Aorta (tissue), 5 donors: ENCODE measurements at regions not wholly inside any gene's neighbourhood (a gene's known extent, or its start where the extent isn't known, plus 50 kb on each side); places are given as distances from the start of the nearest gene placed in this dataset.

Source experiments
- ATAC-seq: fragments of 200-7000 bp; cut with Tn5 transposase; one replicate; pipeline ENCODE4 v1.9.1; 2022; ENCODE audit warnings: moderate library complexity; ENCODE audit not compliant: low FRiP score
- DNase-seq, 2 donors: peaks; one replicate each; pipeline ENCODE4 v3.0.0-alpha.2; 2020
- H3K27ac ChIP-seq, 2 donors: one replicate each; pipeline ENCODE4 v1.5.1; 2013; ENCODE audit warnings: low read length in 2 of 2, mild to moderate bottlenecking in 2 of 2, moderate library complexity in 2 of 2, control low read depth in 1 of 2, inconsistent platforms in 1 of 2, low read depth in 1 of 2
- H3K27me3 ChIP-seq, 2 donors: one replicate each; pipeline ENCODE4 v1.6.1; 2013; ENCODE audit warnings: control low read depth in 1 of 2, low read length in 1 of 2, mild to moderate bottlenecking in 1 of 2, moderate library complexity in 1 of 2; ENCODE audit not compliant: insufficient read depth in 2 of 2, control insufficient read depth in 1 of 2
- H3K36me3 ChIP-seq, 2 donors: one replicate each; pipeline ENCODE4 v1.6.1; 2013; ENCODE audit warnings: control low read depth in 1 of 2, low read length in 1 of 2, mild to moderate bottlenecking in 1 of 2; ENCODE audit not compliant: insufficient read depth in 2 of 2, control insufficient read depth in 1 of 2
- H3K4me1 ChIP-seq, 2 donors: one replicate each; pipeline ENCODE4 v1.6.1; 2013; ENCODE audit warnings: low read length in 2 of 2, control low read depth in 1 of 2, mild to moderate bottlenecking in 1 of 2, moderate library complexity in 1 of 2; ENCODE audit not compliant: insufficient read depth in 2 of 2, control insufficient read depth in 1 of 2
- H3K4me3 ChIP-seq, 2 donors: one replicate each; pipeline ENCODE4 v1.5.1; 2013; ENCODE audit warnings: low read length in 2 of 2, control low read depth in 1 of 2, mild to moderate bottlenecking in 1 of 2
- H3K9me3 ChIP-seq: one replicate; pipeline ENCODE4 v1.6.1; 2013; ENCODE audit warnings: mild to moderate bottlenecking, low read length; ENCODE audit not compliant: control insufficient read depth
- WGBS, 2 donors: extraction: QIAGEN DNeasy Blood & Tissue Kit; methylation state at CpG; one replicate each; pipeline ENCODE4 v1.1.7; 2013; 5-methylcytosine and 5-hydroxymethylcytosine counted together
- intact Hi-C, 2 donors: fragments of 100-400 bp; cut with DNase I; formaldehyde crosslinking; loops; one replicate each; pipeline versions ENCODE4 v1.14.2 to v1.15.0; 2022
- donor health status: healthy with polysubstance abuse.
- donor health status: Bipolar disorder and iron deficiency.
- donor health status: DM: no; HTN: no; CAD: no.
- donor health status: DM: no; HTN: no; CAD: no.
- donor health status: DM: yes; HTN: yes; CAD: no.

GRCh38 chr20:23162887-23163286, 76.8 kb upstream of the CD93 start:
- Histone ChIP-seq H3K9me3 (no peaks in the 10 kb centered on the region), H3K27ac (no peak overlapping the region), H3K4me3 (no peak overlapping the region), H3K27me3 (no peaks in the 10 kb centered on the region), H3K36me3 (no peaks in the 10 kb centered on the region), H3K4me1 (peaks cover 2 to 5% of the 10 kb centered on the region in 2 donors)
- no peak for DNase-seq
- intact Hi-C loops = no loop called here
- 88 to 94% methylated on average over 5 of the region's 5 CpGs for WGBS, 2 donors
- ATAC-seq = no peak

GRCh38 chr20:23161968-23162696, 76.0 kb upstream of the CD93 start:
- Histone ChIP-seq H3K36me3 (no peaks in the 10 kb centered on the region), H3K4me3 (no peak overlapping the region), H3K27ac (peak overlapping the region in 1 of 2 donors; percentile 14), H3K4me1 (peaks cover 2 to 5% of the 10 kb centered on the region in 2 donors), H3K27me3 (no peaks in the 10 kb centered on the region), H3K9me3 (no peaks in the 10 kb centered on the region)
- WGBS, 2 donors = 72 to 81% methylated on average over 12 of the region's 12 CpGs
- ATAC-seq = peak; percentile 40
- DNase-seq = peak; percentile 84 to 88
- intact Hi-C loops = no loop called here

GRCh38 chr20:23161244-23161891, 75.2 kb upstream of the CD93 start:
- no peaks in the 10 kb centered on the region for H3K36me3 ChIP-seq
- no peak overlapping the region for H3K27ac ChIP-seq
- intact Hi-C loops = no loop called here
- H3K9me3 ChIP-seq = no peaks in the 10 kb centered on the region
- no peak for DNase-seq
- H3K4me1 ChIP-seq = peaks cover 5 to 6% of the 10 kb centered on the region in 2 donors
- H3K27me3 ChIP-seq = no peaks in the 10 kb centered on the region
- H3K4me3 ChIP-seq = no peak overlapping the region
- ATAC-seq = no peak
- 68% methylated on average over 18 of the region's 18 CpGs for WGBS, 2 donors

- peaks cover 5 to 6% of the 10 kb centered on the region in 2 donors for H3K4me1 ChIP-seq
- H3K27ac ChIP-seq = peak overlapping the region; percentile 58 to 59
- no peak for ATAC-seq
Measured at GRCh38 chr20:23160536-23161243, 74.6 kb upstream of the CD93 start.

GRCh38 chr20:23159947-23160318, 73.8 kb upstream of the CD93 start:
- Histone ChIP-seq H3K9me3 (no peaks in the 10 kb centered on the region), H3K4me3 (no peak overlapping the region), H3K4me1 (peaks cover 5 to 6% of the 10 kb centered on the region in 2 donors), H3K27me3 (no peaks in the 10 kb centered on the region), H3K27ac (peak overlapping the region in 1 of 2 donors; percentile 13), H3K36me3 (no peaks in the 10 kb centered on the region)
- no peak for ATAC-seq
- DNase-seq = no peak
- WGBS, 2 donors = 46 to 49% methylated on average over 4 of the region's 4 CpGs
- intact Hi-C loops = loop anchor here in 1 of 2 donors (10.0 kb wide), 1 partner anchor 195 kb away; the partner anchor contains the start of gene NXT1

More at GRCh38 chr20:23160536-23161243, 74.6 kb upstream of the CD93 start:
- no peak overlapping the region for H3K4me3 ChIP-seq
- H3K36me3 ChIP-seq = no peaks in the 10 kb centered on the region
- no peaks in the 10 kb centered on the region for H3K9me3 ChIP-seq
- no peak for DNase-seq
- intact Hi-C loops = no loop called here
- H3K27me3 ChIP-seq = no peaks in the 10 kb centered on the region
- 47 to 48% methylated on average over 5 to 6 of the region's 6 CpGs for WGBS, 2 donors

GRCh38 chr20:23159256-23159946, 73.3 kb upstream of the CD93 start:
- H3K36me3 ChIP-seq = no peaks in the 10 kb centered on the region
- H3K4me3 ChIP-seq = no peak overlapping the region
- H3K27me3 ChIP-seq = no peaks in the 10 kb centered on the region
- peak overlapping the region in 1 of 2 donors; percentile 52 for H3K27ac ChIP-seq
- H3K4me1 ChIP-seq = peaks cover 5 to 6% of the 10 kb centered on the region in 2 donors
- DNase-seq (no peak), ATAC-seq (no peak)
- intact Hi-C loops = loop anchor here in 1 of 2 donors (10.0 kb wide), 1 partner anchor 195 kb away; the partner anchor contains the start of gene NXT1
- H3K9me3 ChIP-seq = no peaks in the 10 kb centered on the region
- whole genome bisulfite sequencing, 2 donors = 84 to 85% methylated on average over 3 of the region's 3 CpGs

GRCh38 chr20:23157734-23158133, 71.6 kb upstream of the CD93 start:
- Histone ChIP-seq H3K27ac (no peak overlapping the region), H3K4me3 (no peak overlapping the region), H3K36me3 (no peaks in the 10 kb centered on the region), H3K9me3 (no peaks in the 10 kb centered on the region), H3K27me3 (no peaks in the 10 kb centered on the region), H3K4me1 (peaks cover 5 to 8% of the 10 kb centered on the region in 2 donors)
- ATAC-seq (no peak), DNase-seq (no peak)
- intact Hi-C loops = loop anchor here in 1 of 2 donors (10.0 kb wide), 1 partner anchor 197 kb away; the partner anchor contains the start of gene NXT1
- 89 to 90% methylated on average over 15 of the region's 15 CpGs for WGBS, 2 donors

- Histone ChIP-seq H3K4me3 (no peak overlapping the region), H3K36me3 (no peaks in the 10 kb centered on the region), H3K27me3 (no peaks in the 10 kb centered on the region), H3K4me1 (peaks cover 5 to 8% of the 10 kb centered on the region in 2 donors), H3K27ac (peak overlapping the region; percentile 84 to 99), H3K9me3 (no peaks in the 10 kb centered on the region)
- no peak for DNase-seq
- peak; percentile 54 for ATAC-seq
- WGBS, 2 donors = 19 to 23% methylated on average over 5 of the region's 5 CpGs
- intact Hi-C loops = loop anchor here in 1 of 2 donors (10.0 kb wide), 1 partner anchor 198 kb away; the partner anchor contains the start of gene NXT1
Measured at GRCh38 chr20:23156842-23157423, 70.8 kb upstream of the CD93 start.
